ENCODE measurements at regions not wholly inside any gene's neighbourhood (a gene's known extent, or its start where the extent isn't known, plus 50 kb on each side); places are given as distances from the start of the nearest gene placed in this dataset.

DNA sequence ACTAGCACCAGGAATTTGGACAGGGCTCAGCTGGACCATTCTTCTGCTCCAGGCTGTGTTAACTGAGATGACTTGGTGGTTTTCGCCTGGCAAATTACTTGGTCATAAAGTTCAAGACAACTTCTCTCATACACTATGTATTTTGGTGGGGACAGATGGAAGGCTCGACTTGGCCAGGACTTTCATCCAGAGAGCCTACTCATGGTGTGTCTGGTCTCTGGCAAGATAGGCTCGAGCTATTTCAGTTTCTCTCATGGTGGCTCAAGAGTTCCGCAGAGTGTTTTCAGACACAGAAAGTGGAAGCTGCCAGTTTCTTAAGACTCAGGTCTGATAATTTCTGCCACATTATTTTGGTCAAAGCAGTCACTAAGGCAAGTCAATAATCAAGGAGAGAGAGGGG is 135.6 kb downstream of the IRX2 start:
- TF ChIP-seq, protein P1, sequence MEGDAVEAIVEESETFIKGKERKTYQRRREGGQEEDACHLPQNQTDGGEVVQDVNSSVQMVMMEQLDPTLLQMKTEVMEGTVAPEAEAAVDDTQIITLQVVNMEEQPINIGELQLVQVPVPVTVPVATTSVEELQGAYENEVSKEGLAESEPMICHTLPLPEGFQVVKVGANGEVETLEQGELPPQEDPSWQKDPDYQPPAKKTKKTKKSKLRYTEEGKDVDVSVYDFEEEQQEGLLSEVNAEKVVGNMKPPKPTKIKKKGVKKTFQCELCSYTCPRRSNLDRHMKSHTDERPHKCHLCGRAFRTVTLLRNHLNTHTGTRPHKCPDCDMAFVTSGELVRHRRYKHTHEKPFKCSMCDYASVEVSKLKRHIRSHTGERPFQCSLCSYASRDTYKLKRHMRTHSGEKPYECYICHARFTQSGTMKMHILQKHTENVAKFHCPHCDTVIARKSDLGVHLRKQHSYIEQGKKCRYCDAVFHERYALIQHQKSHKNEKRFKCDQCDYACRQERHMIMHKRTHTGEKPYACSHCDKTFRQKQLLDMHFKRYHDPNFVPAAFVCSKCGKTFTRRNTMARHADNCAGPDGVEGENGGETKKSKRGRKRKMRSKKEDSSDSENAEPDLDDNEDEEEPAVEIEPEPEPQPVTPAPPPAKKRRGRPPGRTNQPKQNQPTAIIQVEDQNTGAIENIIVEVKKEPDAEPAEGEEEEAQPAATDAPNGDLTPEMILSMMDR (IDR thresholded peaks at IDR 0.05 in 2 of 3, conservative IDR thresholded peaks at IDR 0.05 in 1 of 3; ENCODE audit: borderline replicate concordance in 1 of 3, insufficient read depth in 1 of 3, low read depth in 2 of 3, low read length in 2 of 3) = no peak
- no peak for TF ChIP-seq EZH2 (IDR thresholded peaks at IDR 0.05)
- TF ChIP-seq CBX3 (IDR thresholded peaks at IDR 0.05; ENCODE audit: low read depth) = no peak
- TF ChIP-seq, protein P2, sequence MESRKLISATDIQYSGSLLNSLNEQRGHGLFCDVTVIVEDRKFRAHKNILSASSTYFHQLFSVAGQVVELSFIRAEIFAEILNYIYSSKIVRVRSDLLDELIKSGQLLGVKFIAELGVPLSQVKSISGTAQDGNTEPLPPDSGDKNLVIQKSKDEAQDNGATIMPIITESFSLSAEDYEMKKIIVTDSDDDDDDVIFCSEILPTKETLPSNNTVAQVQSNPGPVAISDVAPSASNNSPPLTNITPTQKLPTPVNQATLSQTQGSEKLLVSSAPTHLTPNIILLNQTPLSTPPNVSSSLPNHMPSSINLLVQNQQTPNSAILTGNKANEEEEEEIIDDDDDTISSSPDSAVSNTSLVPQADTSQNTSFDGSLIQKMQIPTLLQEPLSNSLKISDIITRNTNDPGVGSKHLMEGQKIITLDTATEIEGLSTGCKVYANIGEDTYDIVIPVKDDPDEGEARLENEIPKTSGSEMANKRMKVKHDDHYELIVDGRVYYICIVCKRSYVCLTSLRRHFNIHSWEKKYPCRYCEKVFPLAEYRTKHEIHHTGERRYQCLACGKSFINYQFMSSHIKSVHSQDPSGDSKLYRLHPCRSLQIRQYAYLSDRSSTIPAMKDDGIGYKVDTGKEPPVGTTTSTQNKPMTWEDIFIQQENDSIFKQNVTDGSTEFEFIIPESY (IDR thresholded peaks at IDR 0.05; ENCODE audit: extremely low read depth, insufficient replicate concordance, low read length) = no peak
- TF ChIP-seq, protein P3, sequence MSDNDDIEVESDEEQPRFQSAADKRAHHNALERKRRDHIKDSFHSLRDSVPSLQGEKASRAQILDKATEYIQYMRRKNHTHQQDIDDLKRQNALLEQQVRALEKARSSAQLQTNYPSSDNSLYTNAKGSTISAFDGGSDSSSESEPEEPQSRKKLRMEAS (IDR thresholded peaks at IDR 0.05) = no peak
- TF ChIP-seq RAD21 (IDR thresholded peaks at IDR 0.05; ENCODE audit: low read depth) = no peak
- TF ChIP-seq POLR2A (IDR thresholded peaks at IDR 0.05; ENCODE audit: borderline replicate concordance, extremely low read depth, insufficient read depth, insufficient read length) = no peak
- TF ChIP-seq TCF7L2 (IDR thresholded peaks at IDR 0.05; ENCODE audit: borderline replicate concordance, extremely low read depth, insufficient read depth, insufficient read length) = no peak

Data from HCT116 (cell line).